HG02981 (cell line): ENCODE measurements at regions not wholly inside any gene's neighbourhood (a gene's known extent, or its start where the extent isn't known, plus 50 kb on each side); places are given as distances from the start of the nearest gene placed in this dataset.

ENCODE experiments used
- ATAC-seq: cut with Tn5 transposase; IDR thresholded peaks from one replicate; pipeline ENCODE4 v1.9.1; 2021; ENCODE audit warnings: mild to moderate bottlenecking, moderate library complexity; ENCODE audit not compliant: unreplicated experiment

- no peak for ATAC-seq
These were observed 97.4 kb upstream of the TRPM3 start for GRCh38 chr9:71218774-71219173.

GRCh38 chr9:71213633-71214032 lies 92.2 kb upstream of the TRPM3 start:
- no peak for ATAC-seq

GRCh38 chr9:71210326-71210725 lies 88.9 kb upstream of the TRPM3 start:
- no peak for ATAC-seq

- ATAC-seq = no peak
These were observed 88.5 kb upstream of the TRPM3 start for GRCh38 chr9:71209890-71210289.

- no peak for ATAC-seq
These were observed 81.5 kb upstream of the TRPM3 start for GRCh38 chr9:71202931-71203330.

GRCh38 chr9:71191708-71192107 lies 70.3 kb upstream of the TRPM3 start:
- no peak for ATAC-seq

- no peak for ATAC-seq
These were observed 61.8 kb upstream of the TRPM3 start for GRCh38 chr9:71183251-71183650.

GRCh38 chr9:71179183-71179582 lies 57.8 kb upstream of the TRPM3 start:
- no peak for ATAC-seq

- ATAC-seq = no peak
These were observed 56.5 kb upstream of the TRPM3 start for GRCh38 chr9:71177901-71178300.

- no peak for ATAC-seq
These were observed 50.1 kb upstream of the TRPM3 start for GRCh38 chr9:71171517-71171916.
